PFSK-1 (cell line): ENCODE measurements at regions not wholly inside any gene's neighbourhood (a gene's known extent, or its start where the extent isn't known, plus 50 kb on each side); places are given as distances from the start of the nearest gene placed in this dataset.

Experiments used
- POLR2AphosphoS5 ChIP-seq: IDR thresholded peaks from 2 replicates; pipeline ENCODE4 v1.6.1; 2012; ENCODE audit warnings: low read depth, mild to moderate bottlenecking, control low read depth, low read length, moderate library complexity
- TAF1 ChIP-seq: IDR thresholded peaks from 2 replicates; pipeline ENCODE4 v1.6.1; 2012; ENCODE audit warnings: low read length, control low read depth, borderline replicate concordance; ENCODE audit not compliant: insufficient read depth
- TF ChIP-seq, protein P1 (sequence below), 2 experiments: IDR thresholded peaks; 2 replicates each; pipeline versions ENCODE4 v1.6.1 to v1.8.0; 2011 to 2012; ENCODE audit warnings: low read depth in 2 of 2, low read length in 2 of 2, control low read depth in 1 of 2, inconsistent platforms in 1 of 2, mild to moderate bottlenecking in 1 of 2, moderate library complexity in 1 of 2; ENCODE audit not compliant: insufficient read depth in 1 of 2

GRCh38 chr3:160150066-160150465, 75.2 kb upstream of the C3orf80 start:
- TF ChIP-seq, protein P1, sequence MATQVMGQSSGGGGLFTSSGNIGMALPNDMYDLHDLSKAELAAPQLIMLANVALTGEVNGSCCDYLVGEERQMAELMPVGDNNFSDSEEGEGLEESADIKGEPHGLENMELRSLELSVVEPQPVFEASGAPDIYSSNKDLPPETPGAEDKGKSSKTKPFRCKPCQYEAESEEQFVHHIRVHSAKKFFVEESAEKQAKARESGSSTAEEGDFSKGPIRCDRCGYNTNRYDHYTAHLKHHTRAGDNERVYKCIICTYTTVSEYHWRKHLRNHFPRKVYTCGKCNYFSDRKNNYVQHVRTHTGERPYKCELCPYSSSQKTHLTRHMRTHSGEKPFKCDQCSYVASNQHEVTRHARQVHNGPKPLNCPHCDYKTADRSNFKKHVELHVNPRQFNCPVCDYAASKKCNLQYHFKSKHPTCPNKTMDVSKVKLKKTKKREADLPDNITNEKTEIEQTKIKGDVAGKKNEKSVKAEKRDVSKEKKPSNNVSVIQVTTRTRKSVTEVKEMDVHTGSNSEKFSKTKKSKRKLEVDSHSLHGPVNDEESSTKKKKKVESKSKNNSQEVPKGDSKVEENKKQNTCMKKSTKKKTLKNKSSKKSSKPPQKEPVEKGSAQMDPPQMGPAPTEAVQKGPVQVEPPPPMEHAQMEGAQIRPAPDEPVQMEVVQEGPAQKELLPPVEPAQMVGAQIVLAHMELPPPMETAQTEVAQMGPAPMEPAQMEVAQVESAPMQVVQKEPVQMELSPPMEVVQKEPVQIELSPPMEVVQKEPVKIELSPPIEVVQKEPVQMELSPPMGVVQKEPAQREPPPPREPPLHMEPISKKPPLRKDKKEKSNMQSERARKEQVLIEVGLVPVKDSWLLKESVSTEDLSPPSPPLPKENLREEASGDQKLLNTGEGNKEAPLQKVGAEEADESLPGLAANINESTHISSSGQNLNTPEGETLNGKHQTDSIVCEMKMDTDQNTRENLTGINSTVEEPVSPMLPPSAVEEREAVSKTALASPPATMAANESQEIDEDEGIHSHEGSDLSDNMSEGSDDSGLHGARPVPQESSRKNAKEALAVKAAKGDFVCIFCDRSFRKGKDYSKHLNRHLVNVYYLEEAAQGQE (IDR thresholded peaks at IDR 0.05; ENCODE audit: insufficient read depth in 1 of 2, low read depth in 2 of 2, low read length in 2 of 2) = no peak
- TF ChIP-seq POLR2AphosphoS5 (no peak), TAF1 (no peak)
